HEK293 (cell line): ENCODE measurements at regions not wholly inside any gene's neighbourhood (a gene's known extent, or its start where the extent isn't known, plus 50 kb on each side); places are given as distances from the start of the nearest gene placed in this dataset.

Experiments used
- CTCF ChIA-PET: fragments of 350-600 bp; formaldehyde crosslinking; extraction: SDS; loops from one replicate; lab custom pipeline; 2021; ENCODE audit warnings: antibody characterized with exemption; lab: Yijun Ruan, JAX
- POLR2A ChIA-PET: fragments of 300-600 bp; formaldehyde crosslinking; extraction: SDS; loops from one replicate; lab custom pipeline; 2020; ENCODE audit warnings: antibody characterized with exemption, inconsistent platforms; lab: Yijun Ruan, JAX
- H3K27ac ChIP-seq: fragments of 200-500 bp; sonication (Bioruptor generic); 2 replicates; pipeline ENCODE4 v1.5.1; 2014; ENCODE audit warnings: low read depth, low read length, control low read depth, inconsistent platforms; ENCODE audit errors: extremely low read depth
- H3K36me3 ChIP-seq, 2 experiments: fragments of 200-500 bp in 1 of 2; sonication (Bioruptor generic) in 1 of 2; 1 replicate in 1 of 2; 2 replicates in 1 of 2; pipeline ENCODE4 v1.5.1; 2014 to 2017; ENCODE audit warnings: inconsistent platforms in 2 of 2, low read length in 2 of 2; ENCODE audit not compliant: control insufficient read depth in 2 of 2, insufficient read depth in 1 of 2
- H3K4me1 ChIP-seq: fragments of 200-500 bp; sonication (Bioruptor generic); 2 replicates; pipeline ENCODE4 v1.5.1; 2014; ENCODE audit warnings: mild to moderate bottlenecking, low read length, inconsistent platforms; ENCODE audit not compliant: control insufficient read depth, insufficient read depth
- H3K4me3 ChIP-seq: 2 replicates; pipeline ENCODE4 v1.5.1; 2011; ENCODE audit warnings: low read depth, mild to moderate bottlenecking, control low read depth, low read length, moderate library complexity
- H3K9me3 ChIP-seq: fragments of 200-500 bp; sonication (Bioruptor generic); 2 replicates; pipeline ENCODE4 v1.5.1; 2014; ENCODE audit warnings: low read depth, low read length, inconsistent platforms; ENCODE audit not compliant: control insufficient read depth, insufficient read depth
- SCRT2 ChIP-seq: fragments of 450-650 bp; formaldehyde crosslinking; IDR thresholded peaks from 2 replicates; pipeline ENCODE4 v1.5.1; 2016; ENCODE audit warnings: missing biosample characterization, missing genetic modification characterization
- SETDB1 ChIP-seq: IDR thresholded peaks from one replicate; pipeline ENCODE4 v1.6.1; 2017; ENCODE audit warnings: mild to moderate bottlenecking, low read length, moderate library complexity, mixed read lengths; ENCODE audit not compliant: insufficient read length
- SP7 ChIP-seq: fragments of 450-650 bp; formaldehyde crosslinking; IDR thresholded peaks from 2 replicates; pipeline ENCODE4 v1.5.1; 2016; ENCODE audit warnings: missing biosample characterization, missing genetic modification characterization
- ZFP37 ChIP-seq: fragments of 450-650 bp; formaldehyde crosslinking; IDR thresholded peaks from 2 replicates; pipeline ENCODE4 v1.5.1; 2016; ENCODE audit warnings: missing biosample characterization, missing genetic modification characterization
- ZNF157 ChIP-seq: fragments of 450-650 bp; formaldehyde crosslinking; IDR thresholded peaks from 2 replicates; pipeline ENCODE4 v1.5.1; 2016; ENCODE audit warnings: missing biosample characterization, missing genetic modification characterization
- ZNF214 ChIP-seq: fragments of 450-650 bp; formaldehyde crosslinking; IDR thresholded peaks from 2 replicates; pipeline ENCODE4 v1.5.1; 2017; ENCODE audit warnings: missing biosample characterization, mild to moderate bottlenecking, missing genetic modification characterization, borderline replicate concordance
- ZNF223 ChIP-seq: fragments of 450-650 bp; formaldehyde crosslinking; IDR thresholded peaks from 2 replicates; pipeline ENCODE4 v1.5.1; 2016; ENCODE audit warnings: missing biosample characterization, missing genetic modification characterization
- ZNF366 ChIP-seq: fragments of 450-650 bp; formaldehyde crosslinking; conservative IDR thresholded peaks from 2 replicates; pipeline ENCODE4 v1.5.1; 2016; ENCODE audit warnings: missing biosample characterization, missing genetic modification characterization
- ZNF629 ChIP-seq: fragments of 450-650 bp; formaldehyde crosslinking; IDR thresholded peaks from 2 replicates; pipeline ENCODE4 v1.5.1; 2017; ENCODE audit warnings: missing biosample characterization, missing genetic modification characterization
- ZNF677 ChIP-seq: fragments of 450-650 bp; IDR thresholded peaks from 2 replicates; pipeline ENCODE4 v1.5.0; 2018; ENCODE audit warnings: missing biosample characterization, mild to moderate bottlenecking, missing genetic modification characterization, moderate library complexity
- TF ChIP-seq, protein P1 (sequence below): fragments of 450-650 bp; formaldehyde crosslinking; conservative IDR thresholded peaks from 2 replicates; pipeline ENCODE4 v1.5.1; 2016; ENCODE audit warnings: low read depth, missing biosample characterization, missing genetic modification characterization
- TF ChIP-seq, protein P2 (sequence below): fragments of 450-650 bp; formaldehyde crosslinking; IDR thresholded peaks from 2 replicates; pipeline ENCODE4 v1.5.1; 2016; ENCODE audit warnings: missing biosample characterization, missing genetic modification characterization

DNA sequence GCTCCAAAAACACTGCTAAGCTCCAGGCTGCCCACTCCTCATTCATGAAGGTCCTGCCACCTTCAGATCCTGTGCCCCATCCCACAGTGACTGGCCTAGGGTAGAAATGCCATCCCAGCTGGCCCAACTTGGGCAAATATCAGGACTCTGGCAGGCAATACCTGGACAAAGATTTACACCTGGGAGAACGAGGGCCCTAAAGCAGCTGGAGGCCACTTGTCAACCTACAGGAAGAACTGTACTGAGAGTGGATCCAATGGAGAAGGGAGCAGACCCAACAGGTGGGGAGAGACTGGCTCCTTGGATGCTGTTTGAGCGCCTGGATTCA, 57.1 kb upstream of the GATA2 start:
- POLR2A ChIA-PET, result interaction anchor here (1.4 kb wide), 1 partner anchor 18 kb away, joined by 3 read pairs; no protein-coding TSS in a partner anchor
- Histone ChIP-seq H3K27ac (no peak overlapping the region), H3K4me3 (no peak overlapping the region), H3K36me3 (no peaks in the 10 kb centered on the region), H3K4me1 (no peaks in the 10 kb centered on the region)
- CTCF ChIA-PET, result no interaction called here
- TF ChIP-seq SP7 (tag by site-specific recombination) (no peak), ZNF366 (tag by site-specific recombination) (no peak), SETDB1 (no peak), ZNF157 (tag by site-specific recombination) (no peak), SCRT2 (tag by site-specific recombination) (peak; percentile 43)
- TF ChIP-seq, all 188 proteins: peak for 1
- H3K9me3 ChIP-seq, result no peaks in the 10 kb centered on the region

DNA sequence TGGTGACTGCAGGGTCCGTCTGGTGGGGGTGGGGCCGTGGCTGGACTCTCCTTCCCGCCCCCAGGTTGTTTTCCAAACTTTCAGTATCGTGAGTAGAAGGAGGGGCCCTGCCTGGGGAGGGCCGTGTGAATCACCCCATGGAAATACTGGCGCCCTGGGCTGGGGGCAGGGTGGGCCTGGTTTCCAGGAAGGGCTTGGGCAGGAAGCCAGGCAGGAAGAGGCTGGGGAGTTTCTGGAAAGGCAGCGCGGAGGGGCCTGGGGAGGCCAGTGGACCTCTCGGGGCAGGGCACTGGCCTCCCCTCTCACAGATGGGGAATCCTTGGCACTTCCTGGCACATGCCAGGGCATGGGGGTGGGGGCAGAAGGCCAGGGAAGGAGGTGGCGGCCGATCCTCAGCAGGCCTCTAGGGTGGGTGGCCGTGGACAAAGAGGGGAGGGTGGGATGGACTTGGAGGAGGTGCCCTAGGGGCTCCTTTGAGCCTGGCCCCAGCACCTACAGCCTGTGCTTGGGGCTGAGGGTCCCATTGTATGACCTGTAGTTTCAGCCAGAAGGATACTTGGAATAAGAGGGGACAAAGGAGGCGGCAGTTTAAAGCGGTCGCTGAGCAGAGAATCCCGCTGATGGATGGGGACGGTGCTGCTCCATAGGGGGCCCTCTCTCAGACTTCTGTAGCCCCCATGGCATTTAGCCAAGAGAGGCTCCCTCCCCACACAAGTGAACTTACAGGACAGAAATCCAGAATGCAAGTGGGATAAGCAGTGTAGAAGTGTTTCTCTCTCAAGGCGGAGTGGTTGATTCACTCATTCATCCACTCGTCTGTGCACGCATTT, 56.5 kb upstream of the GATA2 start:
- TF ChIP-seq ZNF677, result no peak
- TF ChIP-seq ZFP37 (tag by site-specific recombination), result no peak
- TF ChIP-seq, protein P1, sequence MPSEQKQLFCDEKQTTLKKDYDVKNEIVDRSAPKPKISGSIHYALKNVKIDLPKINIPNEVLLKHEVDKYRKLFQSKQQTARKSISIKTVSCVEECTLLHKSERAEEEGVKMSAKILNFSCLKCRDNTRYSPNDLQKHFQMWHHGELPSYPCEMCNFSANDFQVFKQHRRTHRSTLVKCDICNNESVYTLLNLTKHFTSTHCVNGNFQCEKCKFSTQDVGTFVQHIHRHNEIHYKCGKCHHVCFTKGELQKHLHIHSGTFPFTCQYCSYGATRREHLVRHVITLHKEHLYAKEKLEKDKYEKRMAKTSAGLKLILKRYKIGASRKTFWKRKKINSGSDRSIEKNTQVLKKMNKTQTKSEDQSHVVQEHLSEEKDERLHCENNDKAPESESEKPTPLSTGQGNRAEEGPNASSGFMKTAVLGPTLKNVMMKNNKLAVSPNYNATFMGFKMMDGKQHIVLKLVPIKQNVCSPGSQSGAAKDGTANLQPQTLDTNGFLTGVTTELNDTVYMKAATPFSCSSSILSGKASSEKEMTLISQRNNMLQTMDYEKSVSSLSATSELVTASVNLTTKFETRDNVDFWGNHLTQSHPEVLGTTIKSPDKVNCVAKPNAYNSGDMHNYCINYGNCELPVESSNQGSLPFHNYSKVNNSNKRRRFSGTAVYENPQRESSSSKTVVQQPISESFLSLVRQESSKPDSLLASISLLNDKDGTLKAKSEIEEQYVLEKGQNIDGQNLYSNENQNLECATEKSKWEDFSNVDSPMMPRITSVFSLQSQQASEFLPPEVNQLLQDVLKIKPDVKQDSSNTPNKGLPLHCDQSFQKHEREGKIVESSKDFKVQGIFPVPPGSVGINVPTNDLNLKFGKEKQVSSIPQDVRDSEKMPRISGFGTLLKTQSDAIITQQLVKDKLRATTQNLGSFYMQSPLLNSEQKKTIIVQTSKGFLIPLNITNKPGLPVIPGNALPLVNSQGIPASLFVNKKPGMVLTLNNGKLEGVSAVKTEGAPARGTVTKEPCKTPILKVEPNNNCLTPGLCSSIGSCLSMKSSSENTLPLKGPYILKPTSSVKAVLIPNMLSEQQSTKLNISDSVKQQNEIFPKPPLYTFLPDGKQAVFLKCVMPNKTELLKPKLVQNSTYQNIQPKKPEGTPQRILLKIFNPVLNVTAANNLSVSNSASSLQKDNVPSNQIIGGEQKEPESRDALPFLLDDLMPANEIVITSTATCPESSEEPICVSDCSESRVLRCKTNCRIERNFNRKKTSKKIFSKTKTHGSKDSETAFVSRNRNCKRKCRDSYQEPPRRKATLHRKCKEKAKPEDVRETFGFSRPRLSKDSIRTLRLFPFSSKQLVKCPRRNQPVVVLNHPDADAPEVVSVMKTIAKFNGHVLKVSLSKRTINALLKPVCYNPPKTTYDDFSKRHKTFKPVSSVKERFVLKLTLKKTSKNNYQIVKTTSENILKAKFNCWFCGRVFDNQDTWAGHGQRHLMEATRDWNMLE (tag by site-specific recombination), result no peak
- no peak for TF ChIP-seq ZNF214
- CTCF ChIA-PET, result no interaction called here

DNA sequence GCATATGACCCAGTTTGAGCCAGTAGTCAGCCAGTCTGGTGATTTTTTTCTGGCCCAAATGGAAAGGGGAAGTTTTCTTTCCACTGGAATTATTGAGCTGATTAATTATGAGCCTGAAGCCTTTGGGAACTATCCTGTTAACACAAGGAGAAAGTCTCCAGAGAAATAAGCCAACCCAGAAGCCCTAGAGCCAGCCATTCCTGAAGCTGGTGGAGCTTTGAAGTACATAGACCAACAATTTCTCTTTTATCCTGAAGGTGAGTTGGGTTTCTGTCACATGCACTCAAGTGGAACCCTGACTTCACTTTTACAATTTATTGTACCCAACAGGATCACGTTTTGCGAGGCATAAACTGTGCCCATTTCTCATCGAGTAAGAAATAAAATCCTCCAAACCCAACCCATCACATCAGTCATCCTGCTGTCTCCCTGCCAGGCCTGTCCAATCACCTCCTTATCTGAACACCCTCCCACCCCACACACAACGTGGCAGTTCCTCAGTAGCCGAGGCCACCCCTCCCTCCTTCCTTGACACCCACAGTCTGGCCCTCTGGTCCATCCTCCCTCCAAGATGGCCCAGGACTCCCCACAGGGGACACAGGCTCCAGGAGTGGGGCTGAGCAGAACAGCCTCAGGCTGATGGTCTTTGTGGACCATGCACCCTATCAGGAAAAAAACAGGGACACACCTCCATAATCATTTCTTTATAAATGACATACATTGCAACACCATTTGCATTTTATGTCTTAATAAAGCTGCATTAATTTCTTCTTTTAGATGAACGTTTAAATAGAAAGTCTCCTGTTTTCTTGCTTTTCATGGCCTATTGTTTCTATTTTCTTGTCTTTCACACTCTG, 55.7 kb upstream of the GATA2 start:
- ChIA-PET CTCF (interaction anchor here (0.8 kb wide), 1 partner anchor 123 kb away, joined by 3 read pairs; no protein-coding TSS in a partner anchor), POLR2A (no interaction called here)
- Histone ChIP-seq H3K27ac (no peak overlapping the region), H3K36me3 (no peaks in the 10 kb centered on the region), H3K4me3 (no peak overlapping the region), H3K9me3 (no peaks in the 10 kb centered on the region), H3K4me1 (no peaks in the 10 kb centered on the region)
- TF ChIP-seq, protein P2, sequence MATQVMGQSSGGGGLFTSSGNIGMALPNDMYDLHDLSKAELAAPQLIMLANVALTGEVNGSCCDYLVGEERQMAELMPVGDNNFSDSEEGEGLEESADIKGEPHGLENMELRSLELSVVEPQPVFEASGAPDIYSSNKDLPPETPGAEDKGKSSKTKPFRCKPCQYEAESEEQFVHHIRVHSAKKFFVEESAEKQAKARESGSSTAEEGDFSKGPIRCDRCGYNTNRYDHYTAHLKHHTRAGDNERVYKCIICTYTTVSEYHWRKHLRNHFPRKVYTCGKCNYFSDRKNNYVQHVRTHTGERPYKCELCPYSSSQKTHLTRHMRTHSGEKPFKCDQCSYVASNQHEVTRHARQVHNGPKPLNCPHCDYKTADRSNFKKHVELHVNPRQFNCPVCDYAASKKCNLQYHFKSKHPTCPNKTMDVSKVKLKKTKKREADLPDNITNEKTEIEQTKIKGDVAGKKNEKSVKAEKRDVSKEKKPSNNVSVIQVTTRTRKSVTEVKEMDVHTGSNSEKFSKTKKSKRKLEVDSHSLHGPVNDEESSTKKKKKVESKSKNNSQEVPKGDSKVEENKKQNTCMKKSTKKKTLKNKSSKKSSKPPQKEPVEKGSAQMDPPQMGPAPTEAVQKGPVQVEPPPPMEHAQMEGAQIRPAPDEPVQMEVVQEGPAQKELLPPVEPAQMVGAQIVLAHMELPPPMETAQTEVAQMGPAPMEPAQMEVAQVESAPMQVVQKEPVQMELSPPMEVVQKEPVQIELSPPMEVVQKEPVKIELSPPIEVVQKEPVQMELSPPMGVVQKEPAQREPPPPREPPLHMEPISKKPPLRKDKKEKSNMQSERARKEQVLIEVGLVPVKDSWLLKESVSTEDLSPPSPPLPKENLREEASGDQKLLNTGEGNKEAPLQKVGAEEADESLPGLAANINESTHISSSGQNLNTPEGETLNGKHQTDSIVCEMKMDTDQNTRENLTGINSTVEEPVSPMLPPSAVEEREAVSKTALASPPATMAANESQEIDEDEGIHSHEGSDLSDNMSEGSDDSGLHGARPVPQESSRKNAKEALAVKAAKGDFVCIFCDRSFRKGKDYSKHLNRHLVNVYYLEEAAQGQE (tag by site-specific recombination), result no peak
- 0 out of 2 replicates have a peak, but pooled peaks have one; percentile 27 for TF ChIP-seq ZNF223 (tag by site-specific recombination)
- no peak for TF ChIP-seq ZNF629 (tag by site-specific recombination)

More for the DNA sequence above, 56.5 kb upstream of the GATA2 start:
- no peak overlapping the region for H3K27ac ChIP-seq
- H3K9me3 ChIP-seq, result no peaks in the 10 kb centered on the region
- H3K4me3 ChIP-seq, result no peak overlapping the region
- no peaks in the 10 kb centered on the region for H3K36me3 ChIP-seq
- POLR2A ChIA-PET, result interaction anchor here (1.4 kb wide), 1 partner anchor 19 kb away, joined by 3 read pairs; no protein-coding TSS in a partner anchor
- H3K4me1 ChIP-seq, result no peaks in the 10 kb centered on the region
